Breast epithelium (tissue), 3 donors: ENCODE measurements at regions not wholly inside any gene's neighbourhood (a gene's known extent, or its start where the extent isn't known, plus 50 kb on each side); places are given as distances from the start of the nearest gene placed in this dataset.
"Not testable (repeated sequence)": the region's sequence is repeated elsewhere in the genome, so short reads cannot be mapped to it uniquely, and the experiment has no call there.

Experiments used
- CTCF ChIP-seq, 3 donors: fragments of 450-650 bp; IDR thresholded peaks; one replicate each; pipeline ENCODE4 v1.5.1; 2016 to 2017; ENCODE audit warnings: antibody characterized with exemption in 3 of 3, mild to moderate bottlenecking in 3 of 3, moderate library complexity in 3 of 3
- POLR2A ChIP-seq: fragments of 450-650 bp; IDR thresholded peaks from one replicate; pipeline ENCODE4 v1.6.1; 2016; ENCODE audit warnings: antibody characterized with exemption, mild to moderate bottlenecking, moderate library complexity

DNA sequence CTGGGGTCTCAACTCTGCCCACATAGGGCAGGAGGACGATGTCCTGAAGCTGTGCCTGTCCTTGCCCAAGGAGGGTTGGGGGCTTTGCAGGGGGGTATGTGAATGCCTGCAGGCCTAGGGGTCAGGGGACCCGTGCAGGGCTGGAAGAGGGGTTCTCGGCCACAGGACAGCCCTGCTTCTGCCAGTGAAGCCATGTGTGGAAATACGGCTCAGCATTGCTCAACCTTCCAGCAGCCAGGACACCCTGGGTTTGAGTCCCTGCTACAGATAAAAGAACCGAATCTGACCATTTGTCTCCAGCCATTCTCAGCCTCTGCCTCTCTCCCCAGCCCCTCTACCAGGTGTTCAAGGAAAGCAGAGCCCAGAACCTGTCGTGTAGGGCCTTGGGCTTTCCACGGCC lies 61.9 kb upstream of the SULF2 start:
- not testable (repeated sequence) for TF ChIP-seq CTCF (IDR thresholded peaks at IDR 0.05); POLR2A
